Naive thymus-derived CD4-positive, alpha-beta T cell (primary cell): ENCODE measurements at regions not wholly inside any gene's neighbourhood (a gene's known extent, or its start where the extent isn't known, plus 50 kb on each side); places are given as distances from the start of the nearest gene placed in this dataset.

Experiments
- ATAC-seq: fragments of 150-1000 bp; cut with Tn5 transposase; 2 replicates; pipeline ENCODE4 v1.10.0; 2021; ENCODE audit warnings: mild to moderate bottlenecking, moderate library complexity
- CTCF ChIA-PET: fragments of 350-600 bp; sonication (Branson Sonifier 250); formaldehyde crosslinking; loops from one replicate; lab custom pipeline; 2021; ENCODE audit warnings: antibody characterized with exemption; lab: Charles Lee
- POLR2A ChIA-PET: fragments of 350-600 bp; sonication (Branson Sonifier 250); formaldehyde crosslinking; loops from one replicate; lab custom pipeline; 2021; ENCODE audit warnings: antibody characterized with exemption, inconsistent platforms; lab: Charles Lee
- DNase-seq, 9 donors: peaks; one replicate each; pipeline versions ENCODE4 v3.0.0 to v3.0.0-alpha.2; 2020 to 2022; ENCODE audit warnings: mixed read lengths in 1 of 9
- H3K27ac ChIP-seq: one replicate; pipeline ENCODE4 v1.7.0; 2013; ENCODE audit warnings: mild to moderate bottlenecking, low read depth, low read length, moderate library complexity
- H3K27me3 ChIP-seq, 2 donors: one replicate each; pipeline ENCODE4 v1.7.0; 2013; ENCODE audit warnings: low read length in 2 of 2, mild to moderate bottlenecking in 2 of 2, moderate library complexity in 2 of 2; ENCODE audit not compliant: control insufficient read depth in 2 of 2, insufficient read depth in 2 of 2
- H3K36me3 ChIP-seq, 3 experiments: 1 replicate in 2 of 3; 2 replicates in 1 of 3; pipeline ENCODE4 v1.7.0; 2013; ENCODE audit warnings: low read length in 3 of 3, mild to moderate bottlenecking in 3 of 3, moderate library complexity in 1 of 3; ENCODE audit not compliant: insufficient read depth in 3 of 3, control insufficient read depth in 2 of 3
- H3K4me1 ChIP-seq, 2 donors: one replicate each; pipeline ENCODE4 v1.7.0; 2013; ENCODE audit warnings: low read length in 2 of 2, mild to moderate bottlenecking in 2 of 2, moderate library complexity in 1 of 2; ENCODE audit not compliant: control insufficient read depth in 2 of 2, insufficient read depth in 2 of 2
- H3K4me3 ChIP-seq: 2 replicates; pipeline ENCODE4 v1.7.0; 2013; ENCODE audit warnings: mild to moderate bottlenecking, low read length
- H3K9me3 ChIP-seq, 3 experiments: 1 replicate in 2 of 3; 2 replicates in 1 of 3; pipeline ENCODE4 v1.7.0; 2013; ENCODE audit warnings: low read length in 3 of 3; ENCODE audit not compliant: control insufficient read depth in 2 of 3
- H3K27ac Mint-ChIP-seq, 9 donors: one replicate each; pipeline ENCODE4 v1.8.0; 2020 to 2022; ENCODE audit warnings: mixed read lengths in 9 of 9, mild to moderate bottlenecking in 8 of 9, moderate library complexity in 5 of 9, inconsistent platforms in 2 of 9
- H3K27me3 Mint-ChIP-seq, 5 donors: one replicate each; pipeline ENCODE4 v1.8.0; 2021 to 2022; ENCODE audit warnings: mixed read lengths in 5 of 5, mild to moderate bottlenecking in 1 of 5
- H3K36me3 Mint-ChIP-seq, 5 donors: one replicate each; pipeline ENCODE4 v1.8.0; 2020 to 2022; ENCODE audit warnings: mixed read lengths in 5 of 5, mild to moderate bottlenecking in 3 of 5, inconsistent platforms in 1 of 5
- H3K4me1 Mint-ChIP-seq, 7 donors: one replicate each; pipeline ENCODE4 v1.8.0; 2020 to 2022; ENCODE audit warnings: mixed read lengths in 7 of 7, mild to moderate bottlenecking in 3 of 7, inconsistent platforms in 1 of 7
- H3K4me3 Mint-ChIP-seq, 10 donors: one replicate each; pipeline ENCODE4 v1.8.0; 2020 to 2022; ENCODE audit warnings: mild to moderate bottlenecking in 10 of 10, mixed read lengths in 10 of 10, moderate library complexity in 6 of 10, inconsistent platforms in 2 of 10
- H3K9me3 Mint-ChIP-seq, 11 donors: one replicate each; pipeline ENCODE4 v1.8.0; 2020 to 2022; ENCODE audit warnings: mixed read lengths in 11 of 11, mild to moderate bottlenecking in 4 of 11, inconsistent platforms in 1 of 11, moderate library complexity in 1 of 11
- intact Hi-C, 2 donors: fragments of 100-400 bp; cut with micrococcal nuclease; formaldehyde crosslinking; loops; one replicate each; pipeline ENCODE4 v1.15.1; 2023

- Mint-ChIP-seq H3K9me3 (peaks cover 9 to 31% (median 17%) of the 10 kb centered on the region in 11 donors), H3K4me1 (no peaks in the 10 kb centered on the region), H3K27ac (no peak overlapping the region), H3K4me3 (no peak overlapping the region), H3K36me3 (peaks cover 0 to 4% (median 0%) of the 10 kb centered on the region in 5 donors), H3K27me3 (no peaks in the 10 kb centered on the region)
- Histone ChIP-seq H3K27me3 (no peaks in the 10 kb centered on the region), H3K9me3 (no peaks in the 10 kb centered on the region), H3K4me3 (no peak overlapping the region), H3K27ac (no peak overlapping the region), H3K4me1 (no peaks in the 10 kb centered on the region), H3K36me3 (no peaks in the 10 kb centered on the region)
- ATAC-seq (no peak), DNase-seq (no peak)
- intact Hi-C loops = no loop called here
- CTCF ChIA-PET = no interaction called here
- POLR2A ChIA-PET = no interaction called here
Measured at GRCh38 chr12:127861406-127861805, 405.6 kb upstream of the TMEM132C start.

GRCh38 chr12:127873306-127873705 is 393.7 kb upstream of the TMEM132C start:
- Mint-ChIP-seq H3K4me3 (no peak overlapping the region), H3K27ac (no peak overlapping the region), H3K9me3 (peaks cover 0 to 26% (median 3%) of the 10 kb centered on the region in 11 donors), H3K27me3 (no peaks in the 10 kb centered on the region), H3K36me3 (no peaks in the 10 kb centered on the region), H3K4me1 (no peaks in the 10 kb centered on the region)
- H3K4me3 ChIP-seq = no peak overlapping the region
- CTCF ChIA-PET = no interaction called here
- ATAC-seq = no peak
- no peak for DNase-seq
- H3K4me1 ChIP-seq = no peaks in the 10 kb centered on the region
- intact Hi-C loops = no loop called here
- no peak overlapping the region for H3K27ac ChIP-seq
- POLR2A ChIA-PET = no interaction called here
- H3K36me3 ChIP-seq = no peaks in the 10 kb centered on the region
- H3K27me3 ChIP-seq = no peaks in the 10 kb centered on the region
- no peaks in the 10 kb centered on the region for H3K9me3 ChIP-seq

- Histone ChIP-seq H3K4me3 (no peak overlapping the region), H3K4me1 (no peaks in the 10 kb centered on the region), H3K27me3 (no peaks in the 10 kb centered on the region), H3K9me3 (no peaks in the 10 kb centered on the region), H3K27ac (no peak overlapping the region), H3K36me3 (no peaks in the 10 kb centered on the region)
- H3K27ac Mint-ChIP-seq = no peak overlapping the region
- no peak for ATAC-seq
- ChIA-PET POLR2A (no interaction called here), CTCF (no interaction called here)
- no peaks in the 10 kb centered on the region for H3K4me1 Mint-ChIP-seq
- peaks cover 0 to 3% (median 0%) of the 10 kb centered on the region in 5 donors for H3K36me3 Mint-ChIP-seq
- peaks cover 0 to 28% (median 9%) of the 10 kb centered on the region in 11 donors for H3K9me3 Mint-ChIP-seq
- DNase-seq = no peak
- intact Hi-C loops = no loop called here
- no peak overlapping the region for H3K4me3 Mint-ChIP-seq
- H3K27me3 Mint-ChIP-seq = no peaks in the 10 kb centered on the region
Measured at GRCh38 chr12:127881371-127882140, 385.4 kb upstream of the TMEM132C start.

- H3K36me3 ChIP-seq = no peaks in the 10 kb centered on the region
- Mint-ChIP-seq H3K4me3 (no peak overlapping the region), H3K9me3 (peaks cover 0 to 21% (median 5%) of the 10 kb centered on the region in 11 donors), H3K4me1 (no peaks in the 10 kb centered on the region), H3K27ac (no peak overlapping the region), H3K36me3 (peaks cover 0 to 3% (median 0%) of the 10 kb centered on the region in 5 donors), H3K27me3 (no peaks in the 10 kb centered on the region)
- H3K9me3 ChIP-seq = no peaks in the 10 kb centered on the region
- ATAC-seq (no peak), DNase-seq (no peak)
- no peak overlapping the region for H3K27ac ChIP-seq
- intact Hi-C loops = no loop called here
- H3K4me1 ChIP-seq = no peaks in the 10 kb centered on the region
- POLR2A ChIA-PET = no interaction called here
- H3K27me3 ChIP-seq = no peaks in the 10 kb centered on the region
- no peak overlapping the region for H3K4me3 ChIP-seq
- CTCF ChIA-PET = no interaction called here
Measured at GRCh38 chr12:127883013-127883412, 384.0 kb upstream of the TMEM132C start.

GRCh38 chr12:127885954-127886750 is 380.8 kb upstream of the TMEM132C start:
- Mint-ChIP-seq H3K36me3 (peaks cover 0 to 3% (median 0%) of the 10 kb centered on the region in 5 donors), H3K27ac (no peak overlapping the region), H3K4me1 (no peaks in the 10 kb centered on the region), H3K4me3 (no peak overlapping the region), H3K9me3 (peaks cover 0 to 18% (median 7%) of the 10 kb centered on the region in 11 donors), H3K27me3 (no peaks in the 10 kb centered on the region)
- Histone ChIP-seq H3K9me3 (no peaks in the 10 kb centered on the region), H3K4me1 (no peaks in the 10 kb centered on the region), H3K27me3 (no peaks in the 10 kb centered on the region), H3K36me3 (no peaks in the 10 kb centered on the region), H3K4me3 (no peak overlapping the region), H3K27ac (no peak overlapping the region)
- CTCF ChIA-PET = interaction anchor here (1.3 kb wide), 1 partner anchor 10 kb away, joined by 4 read pairs; no protein-coding TSS in a partner anchor
- POLR2A ChIA-PET = no interaction called here
- intact Hi-C loops = no loop called here
- no peak for ATAC-seq
- no peak for DNase-seq

- Mint-ChIP-seq H3K4me3 (no peak overlapping the region), H3K9me3 (peaks cover 0 to 22% (median 5%) of the 10 kb centered on the region in 11 donors), H3K27ac (no peak overlapping the region), H3K36me3 (peaks cover 0 to 3% (median 0%) of the 10 kb centered on the region in 5 donors), H3K27me3 (no peaks in the 10 kb centered on the region), H3K4me1 (no peaks in the 10 kb centered on the region)
- Histone ChIP-seq H3K27me3 (no peaks in the 10 kb centered on the region), H3K4me3 (no peak overlapping the region), H3K36me3 (no peaks in the 10 kb centered on the region), H3K4me1 (no peaks in the 10 kb centered on the region), H3K27ac (no peak overlapping the region), H3K9me3 (no peaks in the 10 kb centered on the region)
- ChIA-PET CTCF (interaction anchor here (1.3 kb wide), 1 partner anchor 11 kb away, joined by 4 read pairs; no protein-coding TSS in a partner anchor), POLR2A (no interaction called here)
- DNase-seq (no peak), ATAC-seq (no peak)
- intact Hi-C loops = no loop called here
Measured at GRCh38 chr12:127886827-127887226, 380.1 kb upstream of the TMEM132C start.
